NT2/D1 (cell line): ENCODE measurements at regions not wholly inside any gene's neighbourhood (a gene's known extent, or its start where the extent isn't known, plus 50 kb on each side); places are given as distances from the start of the nearest gene placed in this dataset.
"Not testable (repeated sequence)": the region's sequence is repeated elsewhere in the genome, so short reads cannot be mapped to it uniquely, and the experiment has no call there.

Experiments used
- DNase-seq: peaks from one replicate; pipeline ENCODE4 v3.0.0-alpha.2; 2011; ENCODE audit warnings: low read depth, low spot score
- H3K27me3 ChIP-seq: 2 replicates; pipeline ENCODE4 v1.6.0; 2011; ENCODE audit warnings: mild to moderate bottlenecking; ENCODE audit not compliant: insufficient read length, insufficient read depth
- H3K36me3 ChIP-seq: 2 replicates; pipeline ENCODE4 v1.6.1; 2011; ENCODE audit warnings: mild to moderate bottlenecking, low read length, mixed read lengths; ENCODE audit not compliant: insufficient read depth, insufficient read length
- H3K4me1 ChIP-seq: 2 replicates; pipeline ENCODE4 v1.5.1; 2011; ENCODE audit not compliant: insufficient read depth, insufficient read length
- H3K4me3 ChIP-seq: 2 replicates; pipeline ENCODE4 v1.5.1; 2011; ENCODE audit warnings: low read depth; ENCODE audit not compliant: insufficient read length
- H3K9ac ChIP-seq: 2 replicates; pipeline ENCODE4 v1.6.0; 2011; ENCODE audit warnings: low read depth; ENCODE audit not compliant: insufficient read length
- H3K9me3 ChIP-seq: 2 replicates; pipeline ENCODE4 v1.5.1; 2011; ENCODE audit warnings: mild to moderate bottlenecking, low read length; ENCODE audit not compliant: insufficient read depth
- SUZ12 ChIP-seq: IDR thresholded peaks from 2 replicates; pipeline ENCODE4 v1.6.1; 2011; ENCODE audit not compliant: insufficient read length, insufficient read depth; ENCODE audit errors: extremely low read depth
- YY1 ChIP-seq: IDR thresholded peaks from 2 replicates; pipeline ENCODE4 v1.6.1; 2011; ENCODE audit not compliant: insufficient read length, insufficient read depth
- ZNF274 ChIP-seq: IDR thresholded peaks from 2 replicates; pipeline ENCODE4 v1.6.1; 2011; ENCODE audit warnings: mild to moderate bottlenecking, low read depth, low read length

GRCh38 chr22:22791438-22792181 lies 96.0 kb upstream of the IGLL5 start:
- TF ChIP-seq ZNF274, result no peak
- TF ChIP-seq SUZ12, result no peak
- no peak for TF ChIP-seq YY1
- Histone ChIP-seq H3K36me3 (no peaks in the 10 kb centered on the region), H3K4me1 (no peaks in the 10 kb centered on the region), H3K4me3 (no peak overlapping the region), H3K9ac (no peak overlapping the region), H3K27me3 (peaks cover 97% of the 10 kb centered on the region), H3K9me3 (no peaks in the 10 kb centered on the region)
- no peak for DNase-seq

- not testable (repeated sequence) for H3K9me3 ChIP-seq, DNase-seq, H3K36me3 ChIP-seq, H3K9ac ChIP-seq, H3K4me1 ChIP-seq, H3K4me3 ChIP-seq
- peaks cover 97% of the 10 kb centered on the region for H3K27me3 ChIP-seq
Observed at GRCh38 chr22:22792205-22792786, 95.3 kb upstream of the IGLL5 start.

- DNase-seq, H3K4me3 ChIP-seq, H3K9me3 ChIP-seq, H3K36me3 ChIP-seq, H3K9ac ChIP-seq, H3K4me1 ChIP-seq: not testable (repeated sequence)
- H3K27me3 ChIP-seq, result peaks cover 97% of the 10 kb centered on the region
Observed at GRCh38 chr22:22795639-22796038, 92.0 kb upstream of the IGLL5 start.

GRCh38 chr22:22796724-22797123 lies 90.9 kb upstream of the IGLL5 start:
- no peaks in the 10 kb centered on the region for H3K9me3 ChIP-seq
- DNase-seq, result no peak
- H3K9ac ChIP-seq, result no peak overlapping the region
- no peaks in the 10 kb centered on the region for H3K36me3 ChIP-seq
- H3K27me3 ChIP-seq, result peaks cover 97% of the 10 kb centered on the region
- no peaks in the 10 kb centered on the region for H3K4me1 ChIP-seq
- TF ChIP-seq SUZ12 (no peak), ZNF274 (no peak), YY1 (no peak)
- H3K4me3 ChIP-seq, result no peak overlapping the region

GRCh38 chr22:22798232-22798616 lies 89.4 kb upstream of the IGLL5 start:
- Histone ChIP-seq H3K27me3 (peaks cover 97% of the 10 kb centered on the region), H3K36me3 (no peaks in the 10 kb centered on the region), H3K4me1 (no peaks in the 10 kb centered on the region), H3K9me3 (no peaks in the 10 kb centered on the region), H3K9ac (no peak overlapping the region), H3K4me3 (no peak overlapping the region)
- no peak for TF ChIP-seq SUZ12
- no peak for TF ChIP-seq ZNF274
- no peak for TF ChIP-seq YY1
- no peak for DNase-seq

- TF ChIP-seq YY1, result no peak
- TF ChIP-seq ZNF274, result no peak
- TF ChIP-seq SUZ12, result no peak
- Histone ChIP-seq H3K4me1 (no peaks in the 10 kb centered on the region), H3K9me3 (no peaks in the 10 kb centered on the region), H3K36me3 (no peaks in the 10 kb centered on the region), H3K27me3 (peaks cover 99% of the 10 kb centered on the region), H3K9ac (no peak overlapping the region), H3K4me3 (no peak overlapping the region)
- DNase-seq, result no peak
Observed at GRCh38 chr22:22798716-22799115, 88.9 kb upstream of the IGLL5 start.

GRCh38 chr22:22799561-22799960 lies 88.1 kb upstream of the IGLL5 start:
- TF ChIP-seq ZNF274 (no peak), YY1 (no peak), SUZ12 (no peak)
- Histone ChIP-seq H3K36me3 (no peaks in the 10 kb centered on the region), H3K9me3 (no peaks in the 10 kb centered on the region), H3K9ac (no peak overlapping the region), H3K4me3 (no peak overlapping the region), H3K27me3 (peaks cover 99% of the 10 kb centered on the region), H3K4me1 (no peaks in the 10 kb centered on the region)
- DNase-seq, result no peak

GRCh38 chr22:22800716-22801115 lies 86.9 kb upstream of the IGLL5 start:
- DNase-seq, result no peak
- no peak overlapping the region for H3K9ac ChIP-seq
- H3K4me3 ChIP-seq, result no peak overlapping the region
- no peaks in the 10 kb centered on the region for H3K4me1 ChIP-seq
- H3K9me3 ChIP-seq, result no peaks in the 10 kb centered on the region
- no peaks in the 10 kb centered on the region for H3K36me3 ChIP-seq
- peaks cover 99% of the 10 kb centered on the region for H3K27me3 ChIP-seq
- no peak for TF ChIP-seq ZNF274
